Panc1 (cell line): ENCODE measurements at regions not wholly inside any gene's neighbourhood (a gene's known extent, or its start where the extent isn't known, plus 50 kb on each side); places are given as distances from the start of the nearest gene placed in this dataset.

Source experiments
- ATAC-seq: fragments of 200-7000 bp; cut with Tn5 transposase; 2 replicates; pipeline ENCODE4 v1.9.1; 2020; ENCODE audit warnings: mild to moderate bottlenecking, moderate library complexity
- BruUV-seq: library from RNA; stranded (reverse); fragments of 400-500 nt; replicated peaks from 2 replicates; lab custom pipeline; 2021; lab: Mats Ljungman, UMichigan
- CTCF ChIA-PET: fragments of 300-600 bp; sonication (Branson Sonifier 250); formaldehyde crosslinking; loops from one replicate; lab custom pipeline; 2022; ENCODE audit warnings: antibody characterized with exemption; lab: Charles Lee
- POLR2A ChIA-PET: fragments of 300-600 bp; sonication (Branson Sonifier 250); formaldehyde crosslinking; loops from one replicate; lab custom pipeline; 2022; ENCODE audit warnings: antibody characterized with exemption; lab: Charles Lee
- DNase-seq: peaks from one replicate; pipeline ENCODE4 v3.0.0-alpha.2; 2010; ENCODE audit warnings: low read depth, low spot score
- H3K27ac ChIP-seq: 2 replicates; pipeline ENCODE4 v1.5.1; 2011; ENCODE audit warnings: mild to moderate bottlenecking, low read length, inconsistent platforms
- H3K27me3 ChIP-seq: fragments of 200-500 bp; sonication (Bioruptor generic); 2 replicates; pipeline ENCODE4 v1.6.0; 2014; ENCODE audit warnings: low read length, inconsistent platforms; ENCODE audit not compliant: control insufficient read depth, insufficient read depth
- H3K36me3 ChIP-seq: fragments of 200-500 bp; sonication (Bioruptor generic); 2 replicates; pipeline ENCODE4 v1.5.1; 2014; ENCODE audit warnings: inconsistent platforms, mild to moderate bottlenecking, low read length, moderate library complexity; ENCODE audit not compliant: control insufficient read depth, insufficient read depth
- H3K4me1 ChIP-seq: 2 replicates; pipeline ENCODE4 v1.5.1; 2011; ENCODE audit warnings: inconsistent platforms, mild to moderate bottlenecking, low read length, moderate library complexity; ENCODE audit not compliant: control insufficient read depth, insufficient read depth
- H3K4me3 ChIP-seq, 2 experiments: 2 replicates each; pipeline ENCODE4 v1.5.1; 2011 to 2012; ENCODE audit warnings: low read depth in 2 of 2, low read length in 2 of 2, mild to moderate bottlenecking in 2 of 2, inconsistent platforms in 1 of 2, moderate library complexity in 1 of 2
- H3K9me3 ChIP-seq: fragments of 200-500 bp; sonication (Bioruptor generic); 2 replicates; pipeline ENCODE4 v1.5.1; 2014; ENCODE audit warnings: low read depth, mild to moderate bottlenecking, inconsistent platforms, low read length, moderate library complexity; ENCODE audit not compliant: control insufficient read depth, insufficient read depth
- CTCF ChIP-seq: fragments of 450-650 bp; IDR thresholded peaks from 2 replicates; pipeline ENCODE4 v1.5.1; 2017; ENCODE audit warnings: mild to moderate bottlenecking
- POLR2AphosphoS5 ChIP-seq: IDR thresholded peaks from 2 replicates; pipeline ENCODE4 v1.6.1; 2012; ENCODE audit warnings: mild to moderate bottlenecking, low read depth, low read length, moderate library complexity
- REST ChIP-seq, 2 experiments: IDR thresholded peaks; 2 replicates each; pipeline ENCODE4 v1.6.1; 2011 to 2012; ENCODE audit warnings: low read depth in 2 of 2, control low read depth in 1 of 2, low read length in 1 of 2, mild to moderate bottlenecking in 1 of 2, moderate library complexity in 1 of 2; ENCODE audit not compliant: insufficient read depth in 1 of 2
- SIN3A ChIP-seq: IDR thresholded peaks from 2 replicates; pipeline ENCODE4 v1.6.1; 2012; ENCODE audit warnings: low read depth, mild to moderate bottlenecking, low read length, moderate library complexity, borderline replicate concordance; ENCODE audit not compliant: insufficient read depth
- TCF7L2 ChIP-seq: IDR thresholded peaks from 2 replicates; pipeline ENCODE4 v1.6.1; 2011; ENCODE audit warnings: mild to moderate bottlenecking, low read depth, low read length, inconsistent platforms
- in situ Hi-C: cut with HindIII; loops from 2 replicates; pipeline ENCODE4 v1.10.0; 2016; ENCODE audit warnings: low sequenced_read_pairs, low pct_unique_long_range_greater_than_20kb
- intact Hi-C: fragments of 100-400 bp; cut with micrococcal nuclease; formaldehyde crosslinking; loops from one replicate; pipeline ENCODE4 v1.10.0; 2022; ENCODE audit not compliant: unreplicated experiment

GRCh38 chr6:170052991-170053821, 237.7 kb downstream of the DLL1 start:
- H3K9me3 ChIP-seq, result no peaks in the 10 kb centered on the region
- ATAC-seq, result no peak
- no peak for TF ChIP-seq CTCF
- no peak for TF ChIP-seq TCF7L2
- no peak for TF ChIP-seq REST (IDR thresholded peaks at IDR 0.05; ENCODE audit: insufficient read depth in 1 of 2, low read depth in 2 of 2, low read length in 1 of 2)
- TF ChIP-seq POLR2AphosphoS5, result no peak
- no peak for TF ChIP-seq SIN3A
- H3K4me1 ChIP-seq, result no peaks in the 10 kb centered on the region
- no peaks in the 10 kb centered on the region; the same call in 1 of the 2 replicates for H3K27me3 ChIP-seq
- in situ Hi-C loops (no loop called here), intact Hi-C loops (no loop called here)
- ChIA-PET CTCF (no interaction called here), POLR2A (no interaction called here)
- H3K36me3 ChIP-seq, result no peaks in the 10 kb centered on the region
- no peak for DNase-seq
- H3K4me3 ChIP-seq, result no peak overlapping the region
- no TSS peak for BruUV-seq
- no peak overlapping the region for H3K27ac ChIP-seq

GRCh38 chr6:170051229-170052172, 239.4 kb downstream of the DLL1 start:
- no peaks in the 10 kb centered on the region for H3K36me3 ChIP-seq
- ChIA-PET POLR2A (no interaction called here), CTCF (interaction anchor here (0.7 kb wide), 1 partner anchor 56 kb away, joined by 7 read pairs; no protein-coding TSS in a partner anchor)
- H3K27me3 ChIP-seq, result peaks cover 3% of the 10 kb centered on the region; the same call in 1 of the 2 replicates
- in situ Hi-C loops (no loop called here), intact Hi-C loops (no loop called here)
- TF ChIP-seq REST (IDR thresholded peaks at IDR 0.05; ENCODE audit: insufficient read depth in 1 of 2, low read depth in 2 of 2, low read length in 1 of 2), result no peak
- no peak for TF ChIP-seq TCF7L2
- TF ChIP-seq POLR2AphosphoS5, result no peak
- no peak for TF ChIP-seq SIN3A
- TF ChIP-seq CTCF, result no peak
- ATAC-seq (no peak), DNase-seq (no peak)
- H3K4me1 ChIP-seq, result no peaks in the 10 kb centered on the region
- H3K4me3 ChIP-seq, result no peak overlapping the region
- no peak overlapping the region for H3K27ac ChIP-seq
- H3K9me3 ChIP-seq, result no peaks in the 10 kb centered on the region
- no TSS peak for BruUV-seq
